Peyer's patch (tissue), 4 donors: ENCODE measurements at regions not wholly inside any gene's neighbourhood (a gene's known extent, or its start where the extent isn't known, plus 50 kb on each side); places are given as distances from the start of the nearest gene placed in this dataset.

Source experiments
- DNase-seq, 3 donors: peaks; one replicate each; pipeline ENCODE4 v3.0.0-alpha.2; 2017 to 2019
- H3K27ac ChIP-seq, 4 donors: fragments of 200-600 bp; sonication (generic); one replicate each; pipeline ENCODE4 v1.5.1; 2016 to 2019
- H3K27me3 ChIP-seq, 2 donors: fragments of 200-600 bp; sonication (generic); one replicate each; pipeline ENCODE4 v1.5.1; 2019
- H3K36me3 ChIP-seq, 3 donors: fragments of 200-600 bp; sonication (generic); one replicate each; pipeline ENCODE4 v1.5.1; 2016 to 2019
- H3K4me1 ChIP-seq, 4 donors: fragments of 200-600 bp; sonication (generic); one replicate each; pipeline ENCODE4 v1.5.1; 2016 to 2019
- H3K4me3 ChIP-seq, 4 donors: fragments of 200-600 bp; sonication (generic); 1 replicate in 3 of 4; 2 replicates in 1 of 4; pipeline ENCODE4 v1.5.1; 2016 to 2019; ENCODE audit warnings: mild to moderate bottlenecking in 1 of 4
- H3K9me3 ChIP-seq, 4 donors: fragments of 200-600 bp; sonication (generic); one replicate each; pipeline ENCODE4 v1.5.1; 2016 to 2019; ENCODE audit warnings: mild to moderate bottlenecking in 1 of 4
- CTCF ChIP-seq, 6 experiments: fragments of 450-650 bp in 4 of 6; fragments of 200-600 bp in 2 of 6; sonication (generic) in 1 of 6; IDR thresholded peaks; one replicate each; pipeline ENCODE4 v1.5.1; 2017 to 2019; ENCODE audit warnings: antibody characterized with exemption in 6 of 6, mild to moderate bottlenecking in 3 of 6, moderate library complexity in 1 of 6
- POLR2A ChIP-seq, 2 donors: fragments of 450-650 bp; IDR thresholded peaks; one replicate each; pipeline ENCODE4 v1.5.1; 2017; ENCODE audit warnings: antibody characterized with exemption in 2 of 2, mild to moderate bottlenecking in 2 of 2, moderate library complexity in 2 of 2

GRCh38 chr5:74510476-74511075 lies 130.0 kb downstream of the ENC1 start:
- H3K36me3 ChIP-seq, result no peaks in the 10 kb centered on the region
- H3K27ac ChIP-seq, result no peak overlapping the region
- no peak overlapping the region for H3K4me3 ChIP-seq
- H3K4me1 ChIP-seq, result no peaks in the 10 kb centered on the region
- no peaks in the 10 kb centered on the region for H3K27me3 ChIP-seq
- TF ChIP-seq CTCF (IDR thresholded peaks at IDR 0.05) (no peak), POLR2A (IDR thresholded peaks at IDR 0.05) (no peak)
- no peaks in the 10 kb centered on the region for H3K9me3 ChIP-seq
- no peak for DNase-seq

GRCh38 chr5:74507370-74508005 lies 133.0 kb downstream of the ENC1 start:
- no peaks in the 10 kb centered on the region for H3K36me3 ChIP-seq
- H3K4me3 ChIP-seq, result no peak overlapping the region
- no peak for DNase-seq
- H3K27ac ChIP-seq, result no peak overlapping the region
- no peaks in the 10 kb centered on the region for H3K4me1 ChIP-seq
- H3K27me3 ChIP-seq, result no peaks in the 10 kb centered on the region
- no peak for TF ChIP-seq CTCF (IDR thresholded peaks at IDR 0.05)
- TF ChIP-seq POLR2A (IDR thresholded peaks at IDR 0.05), result no peak
- H3K9me3 ChIP-seq, result no peaks in the 10 kb centered on the region

GRCh38 chr5:74506119-74506518 lies 134.4 kb downstream of the ENC1 start:
- Histone ChIP-seq H3K36me3 (no peaks in the 10 kb centered on the region), H3K4me1 (no peaks in the 10 kb centered on the region), H3K4me3 (no peak overlapping the region), H3K9me3 (no peaks in the 10 kb centered on the region), H3K27ac (no peak overlapping the region), H3K27me3 (no peaks in the 10 kb centered on the region)
- DNase-seq, result no peak
- TF ChIP-seq CTCF (IDR thresholded peaks at IDR 0.05) (no peak), POLR2A (IDR thresholded peaks at IDR 0.05) (no peak)

GRCh38 chr5:74504463-74504862 lies 136.1 kb downstream of the ENC1 start:
- H3K9me3 ChIP-seq, result no peaks in the 10 kb centered on the region
- no peak overlapping the region for H3K4me3 ChIP-seq
- H3K4me1 ChIP-seq, result peaks cover 0 to 11% (median 0%) of the 10 kb centered on the region in 4 donors
- H3K36me3 ChIP-seq, result no peaks in the 10 kb centered on the region
- no peak for DNase-seq
- no peaks in the 10 kb centered on the region for H3K27me3 ChIP-seq
- no peak overlapping the region for H3K27ac ChIP-seq
- TF ChIP-seq CTCF (IDR thresholded peaks at IDR 0.05) (no peak), POLR2A (IDR thresholded peaks at IDR 0.05) (no peak)

GRCh38 chr5:74502479-74502950 lies 138.0 kb downstream of the ENC1 start:
- no peak for DNase-seq
- Histone ChIP-seq H3K9me3 (no peaks in the 10 kb centered on the region), H3K27me3 (no peaks in the 10 kb centered on the region), H3K27ac (no peak overlapping the region), H3K4me3 (no peak overlapping the region), H3K4me1 (peaks cover 0 to 11% (median 0%) of the 10 kb centered on the region in 4 donors), H3K36me3 (no peaks in the 10 kb centered on the region)
- TF ChIP-seq POLR2A (IDR thresholded peaks at IDR 0.05) (no peak), CTCF (IDR thresholded peaks at IDR 0.05) (no peak)
